Sigmoid colon (tissue), 6 donors: ENCODE measurements at regions not wholly inside any gene's neighbourhood (a gene's known extent, or its start where the extent isn't known, plus 50 kb on each side); places are given as distances from the start of the nearest gene placed in this dataset.
"Not testable (repeated sequence)": the region's sequence is repeated elsewhere in the genome, so short reads cannot be mapped to it uniquely, and the experiment has no call there.

Experiments used
- DNase-seq: peaks from one replicate; pipeline ENCODE4 v3.0.0-alpha.2; 2019
- H3K27ac ChIP-seq, 4 donors: fragments of 200-600 bp; sonication (generic); one replicate each; pipeline ENCODE4 v1.5.1; 2016 to 2019; ENCODE audit warnings: mild to moderate bottlenecking in 1 of 4
- H3K27me3 ChIP-seq, 3 donors: fragments of 200-600 bp; sonication (generic); one replicate each; pipeline ENCODE4 v1.5.1; 2019; ENCODE audit warnings: mild to moderate bottlenecking in 1 of 3
- H3K36me3 ChIP-seq, 4 donors: fragments of 200-600 bp; sonication (generic); one replicate each; pipeline ENCODE4 v1.5.1; 2016 to 2019
- H3K4me1 ChIP-seq, 4 donors: fragments of 200-600 bp; sonication (generic); one replicate each; pipeline ENCODE4 v1.5.1; 2017 to 2019
- H3K4me3 ChIP-seq, 4 donors: fragments of 200-600 bp; sonication (generic); one replicate each; pipeline ENCODE4 v1.5.1; 2017 to 2019; ENCODE audit warnings: mild to moderate bottlenecking in 2 of 4, moderate library complexity in 1 of 4
- H3K9me3 ChIP-seq, 4 donors: fragments of 200-600 bp in 3 of 4; sonication (generic) in 3 of 4; one replicate each; pipeline versions ENCODE4 v1.5.1 to v1.6.1; 2013 to 2019
- EP300 ChIP-seq, 4 donors: sonication (generic); formaldehyde crosslinking; IDR thresholded peaks; one replicate each; pipeline ENCODE4 v1.6.1; 2017; ENCODE audit warnings: antibody characterized with exemption in 4 of 4
- POLR2A ChIP-seq, 2 donors: fragments of 450-650 bp; IDR thresholded peaks; one replicate each; pipeline ENCODE4 v1.6.1; 2016; ENCODE audit warnings: antibody characterized with exemption in 2 of 2, mild to moderate bottlenecking in 2 of 2, moderate library complexity in 2 of 2
- POLR2AphosphoS5 ChIP-seq, 4 donors: sonication (generic); formaldehyde crosslinking; IDR thresholded peaks; one replicate each; pipeline ENCODE4 v1.6.1; 2017; ENCODE audit warnings: antibody characterized with exemption in 4 of 4
- WGBS, 2 donors: extraction: QIAGEN DNeasy Blood & Tissue Kit; methylation state at CpG; one replicate each; pipeline ENCODE4 v1.1.7; 2013; 5-methylcytosine and 5-hydroxymethylcytosine counted together
- intact Hi-C: fragments of 100-400 bp; cut with DNase I; formaldehyde crosslinking; loops from one replicate; pipeline ENCODE4 v1.15.1; 2023
- TF ChIP-seq, protein P1 (sequence below), 4 experiments: fragments of 450-650 bp in 3 of 4; fragments of 200-600 bp in 1 of 4; IDR thresholded peaks; one replicate each; pipeline ENCODE4 v1.5.1; 2016 to 2019; ENCODE audit warnings: antibody characterized with exemption in 4 of 4, mild to moderate bottlenecking in 3 of 4, moderate library complexity in 2 of 4
- donor health status: healthy with polysubstance abuse.
- donor health status: healthy.

DNA sequence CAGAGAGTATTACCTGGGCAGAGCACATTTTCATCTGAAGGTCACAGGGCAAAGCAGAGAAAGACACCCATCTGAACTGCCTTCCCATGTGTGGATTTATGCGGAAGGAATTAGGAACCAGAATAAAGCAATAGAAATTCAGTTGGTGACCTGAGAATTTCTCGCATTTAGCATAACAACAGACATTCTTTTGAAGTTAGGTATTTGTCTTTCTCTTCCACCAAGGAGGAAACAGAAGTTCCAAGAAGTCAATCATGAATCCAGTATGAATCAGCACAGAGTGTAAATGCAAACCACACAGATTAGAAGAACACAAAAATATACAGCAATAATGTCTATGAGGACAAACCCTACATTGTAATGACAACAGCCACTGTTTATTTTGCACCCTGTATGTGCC lies 515.2 kb upstream of the BRINP1 start:
- DNase-seq, result no peak
- Histone ChIP-seq H3K27ac (no peak overlapping the region), H3K4me3 (no peak overlapping the region), H3K4me1 (no peaks in the 10 kb centered on the region), H3K36me3 (no peaks in the 10 kb centered on the region), H3K27me3 (no peaks in the 10 kb centered on the region), H3K9me3 (no peaks in the 10 kb centered on the region)
- TF ChIP-seq, protein P1, sequence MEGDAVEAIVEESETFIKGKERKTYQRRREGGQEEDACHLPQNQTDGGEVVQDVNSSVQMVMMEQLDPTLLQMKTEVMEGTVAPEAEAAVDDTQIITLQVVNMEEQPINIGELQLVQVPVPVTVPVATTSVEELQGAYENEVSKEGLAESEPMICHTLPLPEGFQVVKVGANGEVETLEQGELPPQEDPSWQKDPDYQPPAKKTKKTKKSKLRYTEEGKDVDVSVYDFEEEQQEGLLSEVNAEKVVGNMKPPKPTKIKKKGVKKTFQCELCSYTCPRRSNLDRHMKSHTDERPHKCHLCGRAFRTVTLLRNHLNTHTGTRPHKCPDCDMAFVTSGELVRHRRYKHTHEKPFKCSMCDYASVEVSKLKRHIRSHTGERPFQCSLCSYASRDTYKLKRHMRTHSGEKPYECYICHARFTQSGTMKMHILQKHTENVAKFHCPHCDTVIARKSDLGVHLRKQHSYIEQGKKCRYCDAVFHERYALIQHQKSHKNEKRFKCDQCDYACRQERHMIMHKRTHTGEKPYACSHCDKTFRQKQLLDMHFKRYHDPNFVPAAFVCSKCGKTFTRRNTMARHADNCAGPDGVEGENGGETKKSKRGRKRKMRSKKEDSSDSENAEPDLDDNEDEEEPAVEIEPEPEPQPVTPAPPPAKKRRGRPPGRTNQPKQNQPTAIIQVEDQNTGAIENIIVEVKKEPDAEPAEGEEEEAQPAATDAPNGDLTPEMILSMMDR (IDR thresholded peaks at IDR 0.05), result no peak
- TF ChIP-seq POLR2A (IDR thresholded peaks at IDR 0.05) (no peak), EP300 (IDR thresholded peaks at IDR 0.05) (no peak), POLR2AphosphoS5 (IDR thresholded peaks at IDR 0.05) (no peak)
- 68% methylated on average over 2 of the region's 2 CpGs for WGBS, 2 donors
- intact Hi-C loops, result no loop called here

DNA sequence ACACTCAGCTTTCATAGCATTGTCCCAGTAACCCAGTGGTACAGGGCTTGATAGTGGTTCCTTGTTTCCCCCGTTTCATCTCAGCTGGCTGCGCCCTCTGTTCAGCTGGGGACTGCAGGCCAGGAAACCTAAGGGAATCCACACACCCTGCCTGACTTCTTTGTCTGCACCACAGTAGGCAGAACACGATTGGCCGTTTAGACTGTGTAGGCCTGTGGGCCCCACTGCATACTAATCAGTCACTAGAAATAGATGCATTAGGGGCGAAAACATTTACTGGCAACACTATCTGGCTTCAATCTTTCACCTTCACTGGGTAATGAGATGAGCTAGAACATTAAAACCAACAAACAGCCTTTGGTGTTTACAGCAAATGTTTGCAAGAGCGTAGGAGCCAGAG lies 512.7 kb upstream of the BRINP1 start:
- Histone ChIP-seq H3K4me1 (no peaks in the 10 kb centered on the region), H3K4me3 (no peak overlapping the region), H3K27me3 (no peaks in the 10 kb centered on the region), H3K27ac (no peak overlapping the region), H3K36me3 (no peaks in the 10 kb centered on the region), H3K9me3 (no peaks in the 10 kb centered on the region)
- DNase-seq, result no peak
- no peak for TF ChIP-seq POLR2A (IDR thresholded peaks at IDR 0.05)
- TF ChIP-seq EP300 (IDR thresholded peaks at IDR 0.05), result no peak
- no peak for TF ChIP-seq POLR2AphosphoS5 (IDR thresholded peaks at IDR 0.05)
- TF ChIP-seq, protein P1 (IDR thresholded peaks at IDR 0.05), result no peak
- intact Hi-C loops, result no loop called here
- WGBS, 2 donors, result 52 to 79% methylated on average over 6 of the region's 6 CpGs

DNA sequence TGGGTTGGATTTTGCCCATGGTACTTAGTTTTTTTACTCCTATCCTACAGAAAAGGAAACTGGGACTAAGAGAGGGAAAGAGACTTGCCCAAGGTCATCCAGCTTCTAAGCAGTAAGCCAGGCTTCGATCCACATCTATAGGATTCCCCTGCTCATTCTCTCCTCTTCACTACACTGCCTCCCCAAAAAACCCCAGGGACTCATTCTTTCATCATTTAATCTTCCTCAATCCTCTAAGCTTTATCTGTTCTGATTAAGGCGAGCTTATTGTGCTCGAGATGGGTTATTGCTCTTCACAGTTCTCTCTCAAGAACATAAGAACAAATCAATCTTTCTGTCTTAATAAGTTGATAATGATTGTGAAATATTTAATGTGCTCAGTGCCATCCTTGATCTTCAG lies 511.1 kb upstream of the BRINP1 start:
- DNase-seq, result no peak
- no peaks in the 10 kb centered on the region for H3K9me3 ChIP-seq
- no peak for TF ChIP-seq POLR2A (IDR thresholded peaks at IDR 0.05)
- TF ChIP-seq POLR2AphosphoS5 (IDR thresholded peaks at IDR 0.05), result no peak
- TF ChIP-seq, protein P1 (IDR thresholded peaks at IDR 0.05), result no peak
- TF ChIP-seq EP300 (IDR thresholded peaks at IDR 0.05), result no peak
- no peak overlapping the region for H3K4me3 ChIP-seq
- no peak overlapping the region for H3K27ac ChIP-seq
- H3K36me3 ChIP-seq, result no peaks in the 10 kb centered on the region
- no peaks in the 10 kb centered on the region for H3K27me3 ChIP-seq
- intact Hi-C loops, result no loop called here
- no peaks in the 10 kb centered on the region for H3K4me1 ChIP-seq
- WGBS, 2 donors, result 73 to 85% methylated on average over 3 of the region's 3 CpGs

DNA sequence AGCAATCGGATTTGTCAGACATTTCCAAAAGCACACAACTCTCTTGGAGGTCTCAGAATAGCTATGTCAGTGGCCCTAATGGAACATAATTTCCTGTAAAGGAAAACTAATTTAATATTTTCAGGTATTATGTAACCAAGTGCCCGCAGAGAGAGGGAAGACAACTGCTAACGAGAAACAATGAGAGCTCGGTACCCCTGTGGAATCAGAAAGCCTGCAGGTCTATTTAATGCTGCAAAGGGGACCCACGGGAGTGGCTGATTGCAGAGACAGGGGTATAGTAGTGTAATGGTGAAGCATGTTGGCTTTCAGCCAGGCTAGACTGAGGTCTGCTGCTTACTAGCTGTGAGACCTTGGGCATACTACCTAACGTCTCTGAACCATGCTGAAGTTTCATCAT lies 508.1 kb upstream of the BRINP1 start:
- Histone ChIP-seq H3K9me3 (no peaks in the 10 kb centered on the region), H3K4me1 (no peaks in the 10 kb centered on the region), H3K27me3 (no peaks in the 10 kb centered on the region), H3K36me3 (no peaks in the 10 kb centered on the region), H3K4me3 (no peak overlapping the region), H3K27ac (no peak overlapping the region)
- TF ChIP-seq POLR2A (IDR thresholded peaks at IDR 0.05) (no peak), POLR2AphosphoS5 (IDR thresholded peaks at IDR 0.05) (no peak), EP300 (IDR thresholded peaks at IDR 0.05) (no peak)
- TF ChIP-seq, protein P1 (IDR thresholded peaks at IDR 0.05), result no peak
- intact Hi-C loops, result no loop called here
- DNase-seq, result no peak
- 77 to 83% methylated on average over 6 of the region's 6 CpGs for WGBS, 2 donors

DNA sequence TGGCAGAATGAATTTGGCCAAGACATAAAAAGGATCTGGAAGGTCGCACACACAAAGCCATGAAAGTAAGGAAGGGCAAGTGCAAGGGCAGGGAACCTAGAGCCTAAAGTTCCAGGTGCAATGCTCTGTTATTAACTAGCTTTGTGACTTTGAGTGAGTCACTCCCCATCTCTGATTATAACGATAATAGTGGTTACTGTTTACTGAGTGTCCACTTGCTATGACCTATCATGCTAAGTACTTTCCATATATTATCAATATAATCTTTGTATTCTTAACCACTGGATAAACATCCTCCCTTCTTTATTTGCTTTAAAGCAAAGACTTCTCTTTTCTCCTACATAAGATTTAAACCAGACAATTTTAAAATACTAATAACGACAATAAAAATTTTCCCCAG lies 504.6 kb upstream of the BRINP1 start:
- intact Hi-C loops, result no loop called here
- H3K4me1 ChIP-seq, result peaks cover 0 to 11% (median 4%) of the 10 kb centered on the region in 4 donors
- WGBS, 2 donors, result 57 to 78% methylated on average over 3 of the region's 3 CpGs

DNA sequence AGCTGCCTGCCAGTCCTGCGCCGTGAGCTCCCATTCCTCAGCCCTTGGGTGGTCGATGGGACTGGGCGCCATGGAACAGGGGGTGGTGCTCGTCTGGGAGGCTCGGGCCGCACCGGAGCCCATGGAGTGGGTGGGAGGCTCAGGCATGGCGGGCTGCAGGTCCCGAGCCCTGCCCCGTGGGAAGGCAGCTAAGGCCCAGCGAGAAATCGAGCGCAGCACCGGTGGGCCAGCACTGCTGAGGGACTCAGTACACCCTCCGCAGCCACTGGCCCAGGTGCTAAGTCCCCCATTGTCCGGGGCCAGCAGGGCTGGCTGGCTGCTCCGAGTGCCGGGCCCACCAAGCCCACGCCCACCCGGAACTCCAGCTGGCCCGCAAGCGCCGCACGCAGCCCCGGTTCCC lies 501.0 kb upstream of the BRINP1 start:
- H3K4me3 ChIP-seq, DNase-seq, H3K27me3 ChIP-seq, intact Hi-C loops, H3K9me3 ChIP-seq, H3K36me3 ChIP-seq: not testable (repeated sequence)
- Histone ChIP-seq H3K27ac (peak overlapping the region in 1 of 4 donors; percentile 73), H3K4me1 (peaks cover 0 to 23% (median 15%) of the 10 kb centered on the region in 4 donors)
- WGBS, 2 donors, result 92 to 97% methylated on average over 26 of the region's 26 CpGs

More for the DNA sequence above, 504.6 kb upstream of the BRINP1 start:
- H3K9me3 ChIP-seq, result no peaks in the 10 kb centered on the region
- no peak for TF ChIP-seq POLR2AphosphoS5 (IDR thresholded peaks at IDR 0.05)
- TF ChIP-seq, protein P1 (IDR thresholded peaks at IDR 0.05), result no peak
- TF ChIP-seq POLR2A (IDR thresholded peaks at IDR 0.05), result no peak
- no peak for TF ChIP-seq EP300 (IDR thresholded peaks at IDR 0.05)
- H3K4me3 ChIP-seq, result no peak overlapping the region
- DNase-seq, result no peak
- H3K36me3 ChIP-seq, result no peaks in the 10 kb centered on the region
- no peak overlapping the region for H3K27ac ChIP-seq
- no peaks in the 10 kb centered on the region for H3K27me3 ChIP-seq
